GM23338 (cell line): ENCODE measurements at regions not wholly inside any gene's neighbourhood (a gene's known extent, or its start where the extent isn't known, plus 50 kb on each side); places are given as distances from the start of the nearest gene placed in this dataset.

ENCODE experiments used
- EZH2 ChIP-seq: fragments of 200-600 bp; sonication (generic); IDR thresholded peaks from one replicate; pipeline ENCODE4 v1.8.0; 2017; ENCODE audit warnings: antibody characterized with exemption, mild to moderate bottlenecking, low read depth; ENCODE audit not compliant: unreplicated experiment
- ZNF331 ChIP-seq: fragments of 250-450 bp; sonication (Bioruptor Pico); IDR thresholded peaks from 2 replicates; pipeline ENCODE4 v1.5.0; 2020; ENCODE audit warnings: low read depth, mild to moderate bottlenecking, moderate library complexity
- TF ChIP-seq, protein P1 (sequence below), 2 experiments: fragments of 200-600 bp in 1 of 2; sonication (generic) in 1 of 2; conservative IDR thresholded peaks; 2 replicates each; pipeline versions ENCODE4 v1.5.1 to v1.6.1; 2016 to 2017; ENCODE audit warnings: antibody characterized with exemption in 2 of 2, low read depth in 2 of 2, mild to moderate bottlenecking in 2 of 2, moderate library complexity in 1 of 2

DNA sequence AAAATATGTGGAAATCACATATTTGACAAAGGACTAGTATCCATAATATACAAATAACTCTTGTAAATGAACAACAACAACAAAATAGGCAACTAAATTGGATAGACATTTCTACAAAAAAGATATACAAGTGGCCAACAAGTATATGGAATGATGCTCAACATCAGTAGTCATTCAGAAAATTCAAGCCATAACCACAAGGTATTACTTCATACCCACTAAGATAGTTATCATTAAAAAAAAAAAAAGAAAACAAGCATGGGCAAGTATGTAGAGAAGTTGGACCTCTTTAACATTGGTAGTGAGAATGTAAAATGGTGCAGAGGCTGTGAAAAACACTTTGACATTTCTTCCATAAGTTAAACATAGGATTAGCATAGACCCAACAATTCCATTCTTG is 80.8 kb downstream of the CYP26A1 start:
- TF ChIP-seq, protein P1, sequence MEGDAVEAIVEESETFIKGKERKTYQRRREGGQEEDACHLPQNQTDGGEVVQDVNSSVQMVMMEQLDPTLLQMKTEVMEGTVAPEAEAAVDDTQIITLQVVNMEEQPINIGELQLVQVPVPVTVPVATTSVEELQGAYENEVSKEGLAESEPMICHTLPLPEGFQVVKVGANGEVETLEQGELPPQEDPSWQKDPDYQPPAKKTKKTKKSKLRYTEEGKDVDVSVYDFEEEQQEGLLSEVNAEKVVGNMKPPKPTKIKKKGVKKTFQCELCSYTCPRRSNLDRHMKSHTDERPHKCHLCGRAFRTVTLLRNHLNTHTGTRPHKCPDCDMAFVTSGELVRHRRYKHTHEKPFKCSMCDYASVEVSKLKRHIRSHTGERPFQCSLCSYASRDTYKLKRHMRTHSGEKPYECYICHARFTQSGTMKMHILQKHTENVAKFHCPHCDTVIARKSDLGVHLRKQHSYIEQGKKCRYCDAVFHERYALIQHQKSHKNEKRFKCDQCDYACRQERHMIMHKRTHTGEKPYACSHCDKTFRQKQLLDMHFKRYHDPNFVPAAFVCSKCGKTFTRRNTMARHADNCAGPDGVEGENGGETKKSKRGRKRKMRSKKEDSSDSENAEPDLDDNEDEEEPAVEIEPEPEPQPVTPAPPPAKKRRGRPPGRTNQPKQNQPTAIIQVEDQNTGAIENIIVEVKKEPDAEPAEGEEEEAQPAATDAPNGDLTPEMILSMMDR (conservative IDR thresholded peaks at IDR 0.05; ENCODE audit: low read depth in 2 of 2), result no peak
- no peak for TF ChIP-seq EZH2
- TF ChIP-seq ZNF331 (CRISPR knock-in tag), result no peak
